Brain pericyte (primary cell): ENCODE measurements at regions not wholly inside any gene's neighbourhood (a gene's known extent, or its start where the extent isn't known, plus 50 kb on each side); places are given as distances from the start of the nearest gene placed in this dataset.

Experiments used
- DNase-seq: peaks from one replicate; pipeline ENCODE4 v3.0.0-alpha.2; 2012; ENCODE audit warnings: low read depth, low spot score

GRCh38 chr20:50341880-50342637 lies 151.4 kb downstream of the CEBPB start:
- no peak for DNase-seq

DNA sequence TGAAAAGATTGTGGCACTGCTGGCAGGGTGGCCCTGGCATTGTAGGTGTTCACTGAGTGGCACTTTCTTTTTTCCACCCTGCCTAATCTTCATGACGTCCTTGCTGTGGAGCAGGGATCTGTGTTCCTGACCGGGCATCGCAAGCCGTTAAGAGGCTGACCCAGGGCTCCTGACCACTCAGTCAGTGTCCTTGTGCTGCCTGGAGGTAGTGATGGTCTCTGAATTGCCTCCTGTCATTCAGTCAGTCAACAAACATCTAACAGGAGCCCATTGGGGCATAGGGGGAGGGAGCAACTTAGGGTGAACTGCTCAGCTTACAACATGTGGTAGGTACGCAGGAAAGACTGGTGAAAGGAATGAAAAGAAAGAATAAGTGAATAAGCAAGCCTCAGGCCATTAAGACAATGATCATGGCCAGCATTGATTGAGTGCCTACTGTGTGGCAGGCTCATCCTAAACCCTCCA lies 152.0 kb downstream of the CEBPB start:
- DNase-seq: no peak

- DNase-seq: no peak
These were observed 152.5 kb downstream of the CEBPB start for GRCh38 chr20:50343125-50343489.

- DNase-seq: no peak
These were observed 153.0 kb downstream of the CEBPB start for GRCh38 chr20:50343490-50344179.

DNA sequence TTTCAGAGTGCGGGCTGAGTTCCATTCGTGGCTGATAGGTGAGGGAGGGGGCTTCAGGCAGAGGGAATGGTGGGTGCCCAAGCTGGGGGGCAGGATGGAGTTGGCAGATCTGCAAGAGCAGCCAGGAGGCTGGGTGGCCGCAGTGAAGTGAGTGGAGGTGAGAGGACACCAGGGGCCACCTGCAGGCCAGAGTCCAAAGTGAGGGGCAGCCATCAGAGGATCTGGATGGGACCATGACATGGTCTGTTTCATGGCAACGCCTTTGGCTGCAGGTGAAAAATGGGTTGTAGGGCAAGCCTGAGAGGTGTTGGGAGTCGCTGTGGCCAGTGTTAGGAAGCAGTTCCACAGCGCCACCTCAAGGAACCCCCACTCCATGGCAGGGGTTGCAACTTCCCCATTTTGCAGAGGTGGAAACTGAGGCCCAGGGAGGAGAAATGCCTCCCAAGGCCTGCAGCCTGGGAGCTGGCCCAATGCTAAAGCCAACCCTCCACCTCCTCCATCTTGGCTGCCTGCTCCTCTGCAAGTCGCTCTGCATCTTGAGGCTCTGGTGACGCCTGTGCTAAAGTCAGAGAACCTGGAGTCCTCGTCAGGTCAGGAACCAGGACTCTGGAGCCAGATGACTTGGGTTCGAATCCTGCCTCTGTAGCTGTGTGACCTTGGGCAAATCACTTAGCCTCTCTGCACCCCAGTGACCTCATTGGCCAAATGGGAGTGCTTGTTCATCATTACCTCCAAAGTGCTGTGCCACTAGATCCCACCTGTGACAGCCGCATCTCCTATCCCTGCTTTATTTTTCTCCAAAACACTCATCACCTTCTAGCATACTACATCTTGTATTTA lies 153.8 kb downstream of the CEBPB start:
- DNase-seq: no peak

DNA sequence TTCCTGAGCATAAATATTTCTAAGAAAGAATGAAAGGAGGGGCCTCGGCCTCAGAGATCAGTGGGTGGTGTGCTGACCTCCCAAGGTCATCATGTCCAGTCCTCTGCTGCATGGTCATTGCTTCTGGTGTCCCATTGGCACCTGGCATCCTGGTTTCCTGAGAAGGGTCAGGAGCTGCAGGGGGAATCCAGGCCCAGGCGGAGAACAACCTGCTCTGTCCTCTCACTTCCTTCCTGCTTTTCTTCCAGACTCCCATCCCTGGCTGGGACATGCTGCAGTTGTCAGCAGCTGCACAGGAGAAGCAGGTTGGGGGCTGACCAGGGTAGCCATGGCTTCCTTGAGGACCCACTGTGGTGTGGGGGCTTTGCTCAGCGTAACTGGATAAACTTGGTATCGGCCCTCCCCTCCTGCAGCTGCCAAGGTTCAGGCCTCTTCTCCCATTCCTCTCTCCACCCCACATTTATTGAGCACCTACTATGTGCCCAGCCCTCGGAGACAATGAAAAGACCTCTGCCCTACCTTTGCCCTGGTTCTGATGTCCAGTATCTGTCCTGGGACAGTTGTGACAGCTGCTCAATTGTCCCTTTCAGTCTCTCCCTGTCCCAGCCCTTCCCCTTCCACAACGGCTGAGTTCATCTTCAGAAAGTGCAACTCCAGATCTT lies 155.2 kb downstream of the CEBPB start:
- DNase-seq: no peak

GRCh38 chr20:50346374-50347283 lies 156.0 kb downstream of the CEBPB start:
- peak; percentile 79 for DNase-seq

DNA sequence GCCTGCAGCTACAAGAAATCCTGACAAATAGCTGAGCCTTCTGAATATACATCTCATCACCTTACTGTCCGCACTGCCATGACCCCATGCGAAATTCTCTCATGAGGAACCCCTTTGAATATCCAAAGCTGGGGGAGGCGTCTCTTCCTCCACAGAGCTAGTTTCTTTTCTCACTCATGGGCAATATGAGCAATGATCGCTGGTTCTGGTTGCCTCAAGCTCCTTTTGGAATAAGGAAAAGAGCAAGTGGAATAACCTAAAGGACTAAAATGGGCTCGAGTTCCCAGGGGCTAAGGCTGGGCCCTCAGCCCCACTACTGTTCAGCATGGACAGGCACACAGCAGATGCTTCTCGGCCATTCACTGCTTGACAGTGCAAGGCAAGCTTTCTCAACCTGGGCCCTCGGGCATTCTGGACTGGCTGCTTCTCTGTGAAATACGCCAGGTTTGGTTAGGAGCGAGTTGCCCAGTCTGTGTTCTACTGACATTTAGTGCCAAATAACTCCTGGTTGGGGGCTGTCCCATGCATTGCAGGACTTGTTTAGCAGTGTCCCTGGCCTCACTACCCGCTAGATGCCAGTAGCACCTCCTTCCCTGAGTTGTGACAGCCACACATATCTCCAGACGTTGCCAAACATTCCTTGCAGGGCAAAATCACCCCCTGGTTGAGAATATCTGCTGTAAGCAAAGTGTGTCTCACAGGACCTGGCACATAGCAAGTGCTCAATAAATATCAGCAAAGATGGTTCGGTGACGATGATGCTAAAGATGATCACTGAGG lies 156.8 kb downstream of the CEBPB start:
- no peak for DNase-seq

DNA sequence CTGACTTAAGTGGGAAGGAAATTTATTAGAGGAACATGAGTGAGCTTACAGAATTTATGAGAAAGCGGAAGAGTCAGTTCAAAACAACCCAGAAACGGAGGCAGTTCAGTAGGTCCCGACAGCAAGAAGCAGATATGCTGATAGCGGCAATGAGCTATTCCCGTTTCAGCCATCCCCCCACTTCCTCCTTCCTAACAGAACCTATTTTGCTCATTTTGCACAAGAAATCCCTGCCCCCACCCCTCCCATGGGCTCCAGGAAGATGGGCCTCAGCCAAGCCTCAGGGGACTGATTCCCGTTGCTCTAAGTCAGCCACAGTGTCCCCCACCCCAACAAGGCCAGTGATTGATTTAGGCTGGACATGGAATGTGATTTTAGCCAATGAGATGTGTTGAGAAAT lies 157.5 kb downstream of the CEBPB start:
- DNase-seq: no peak

DNA sequence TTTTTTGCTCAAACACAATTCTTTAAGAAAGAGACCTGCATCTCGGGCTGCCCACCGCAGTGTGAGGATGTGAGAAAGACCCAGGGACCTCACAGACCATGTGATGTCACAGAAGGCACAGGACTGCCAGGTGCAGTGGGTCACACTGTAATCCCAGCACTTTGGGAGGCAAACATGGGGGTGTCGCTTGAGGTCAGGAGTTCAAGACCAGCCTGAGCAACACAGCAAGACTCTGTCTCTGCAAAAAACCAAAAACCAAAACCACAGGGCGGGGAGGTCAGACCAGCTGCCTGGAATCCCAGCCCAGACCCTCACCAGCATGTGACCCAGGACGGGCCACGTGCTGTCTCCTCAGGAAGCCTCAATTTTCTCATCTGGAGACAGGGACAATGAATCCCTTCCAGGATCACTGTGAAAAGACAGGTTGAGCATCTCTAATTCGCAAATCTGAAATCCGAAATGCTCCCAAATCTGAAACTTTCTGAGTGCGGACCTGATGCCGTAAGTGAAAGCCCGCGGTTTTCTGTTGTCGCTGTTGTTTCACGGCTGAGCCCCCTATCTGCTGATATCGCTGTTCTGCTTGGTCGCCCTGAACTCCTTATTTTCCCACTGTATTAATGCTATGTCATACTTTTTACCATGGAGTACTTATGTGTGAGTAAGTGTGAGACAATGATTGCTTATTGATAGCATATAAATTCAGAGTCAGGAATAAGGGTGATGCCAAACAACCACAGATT lies 159.5 kb upstream of the PTPN1 start:
- DNase-seq: no peak

- no peak for DNase-seq
These were observed 158.6 kb upstream of the PTPN1 start for GRCh38 chr20:50351541-50351940.

DNA sequence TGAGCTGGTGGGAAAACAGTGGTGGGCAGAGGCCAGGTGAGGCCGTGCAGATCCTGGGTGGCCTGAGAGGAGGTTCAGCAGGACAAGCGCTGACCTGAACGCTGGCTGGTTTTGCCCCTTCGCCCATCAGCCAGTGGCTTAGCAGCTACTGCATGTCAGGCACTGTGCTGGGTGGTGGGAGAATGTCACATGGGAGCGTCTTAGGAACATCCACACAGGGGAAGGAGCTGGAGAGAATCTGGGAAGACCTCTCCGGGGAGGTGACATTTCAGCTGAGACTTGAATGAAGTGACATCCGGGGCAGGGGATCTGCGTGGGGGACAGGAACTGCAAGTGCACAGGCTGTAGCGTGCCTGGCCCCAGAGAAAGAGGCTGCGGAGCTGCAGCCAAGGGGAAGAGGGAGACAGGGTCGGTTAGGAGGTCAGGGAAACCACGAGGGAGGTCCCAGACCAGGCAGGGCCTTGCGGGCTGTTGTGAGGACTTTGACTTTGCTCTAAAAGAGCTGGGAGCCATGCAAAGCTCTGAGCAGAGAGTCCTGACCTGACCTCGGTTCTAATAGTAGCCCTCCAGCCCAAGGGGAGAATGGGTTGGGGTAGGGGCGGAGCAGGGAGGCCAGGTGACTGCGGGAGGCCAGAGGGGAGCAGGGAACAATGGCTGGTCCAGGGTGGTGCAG lies 156.8 kb upstream of the PTPN1 start:
- no peak for DNase-seq

DNA sequence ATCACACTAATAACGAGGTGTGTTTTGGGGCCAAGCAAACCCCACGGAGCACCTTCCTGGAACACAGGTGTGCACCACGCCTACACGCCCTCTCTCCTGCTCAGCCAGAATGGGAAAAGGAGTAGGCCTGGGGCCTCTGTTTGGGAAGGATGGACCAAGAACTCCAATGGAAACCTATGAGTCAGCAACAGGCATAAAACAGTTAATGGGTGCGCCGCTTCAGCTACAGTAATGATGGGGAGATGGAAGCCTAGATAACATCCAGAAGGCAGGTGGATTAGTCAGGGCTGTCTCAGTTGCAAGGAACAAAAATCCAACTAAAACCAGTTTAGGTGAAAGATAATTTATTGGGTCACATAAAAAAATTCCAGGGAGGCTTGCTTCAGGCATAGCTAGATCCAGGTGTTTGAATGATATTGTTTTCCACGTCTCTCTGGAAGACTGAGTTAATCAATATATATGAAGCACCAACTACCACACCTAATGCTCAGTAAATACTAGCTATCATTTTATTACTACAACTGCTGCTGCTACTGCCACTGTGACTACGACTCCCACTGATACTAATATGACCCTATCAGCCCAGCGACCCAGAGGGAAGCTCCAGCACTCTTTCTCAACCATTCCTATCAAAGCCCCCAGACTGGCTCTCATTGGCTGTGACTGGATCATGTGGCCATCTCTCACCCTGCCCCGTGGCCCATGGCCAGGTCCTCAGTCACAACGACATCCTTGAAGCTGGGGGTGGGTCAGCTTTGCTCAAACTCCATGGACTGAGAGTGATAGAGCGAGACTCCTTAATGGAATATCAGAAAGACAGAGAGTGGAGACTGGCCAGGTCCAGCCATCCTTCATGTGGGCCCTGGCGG lies 155.2 kb upstream of the PTPN1 start:
- no peak for DNase-seq

DNA sequence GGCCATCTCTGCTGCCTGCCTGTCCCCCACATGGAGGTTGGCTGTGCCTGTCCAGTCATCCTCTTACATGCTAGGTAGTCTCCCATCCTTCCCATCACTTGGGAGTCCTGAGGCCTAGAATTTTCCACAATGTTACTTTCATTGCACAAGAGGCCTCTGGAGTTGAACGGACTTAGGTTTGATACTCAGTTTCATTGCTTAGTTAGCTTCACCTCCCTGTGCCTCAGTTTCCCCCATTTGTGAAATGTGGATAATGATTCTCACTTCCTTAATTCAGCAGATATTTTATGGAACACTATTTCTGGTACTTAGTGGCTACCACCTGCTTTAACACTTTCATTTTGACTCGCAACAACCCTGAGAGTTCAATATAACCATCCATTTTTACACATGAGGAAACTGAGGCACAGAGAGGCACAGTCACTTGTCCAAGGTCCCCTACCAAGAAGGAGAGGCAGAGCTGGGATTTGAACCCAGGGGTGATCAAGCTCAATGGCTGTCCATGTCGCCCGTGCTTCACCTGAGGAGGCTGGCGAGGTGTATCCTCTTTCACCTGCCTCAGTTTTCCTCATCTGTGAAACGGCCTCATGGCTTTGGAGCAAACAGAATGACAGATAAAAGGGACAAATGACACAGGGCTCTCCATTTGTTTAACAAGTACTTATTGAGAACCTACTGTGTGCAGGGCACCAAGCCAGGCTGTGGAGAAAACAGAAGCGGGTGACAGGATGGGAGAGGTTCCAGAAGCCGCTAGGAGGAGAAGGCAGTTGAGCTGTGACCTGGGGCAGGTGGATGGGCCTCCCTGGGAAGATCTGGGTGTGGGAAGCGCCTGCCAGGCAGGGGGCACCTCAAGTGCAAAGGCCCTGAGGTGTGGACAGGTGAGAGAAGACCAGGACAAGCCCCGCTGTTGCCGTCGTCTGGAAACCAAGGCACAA lies 154.3 kb upstream of the PTPN1 start:
- no peak for DNase-seq

- no peak for DNase-seq
These were observed 153.7 kb upstream of the PTPN1 start for GRCh38 chr20:50356525-50356885.

GRCh38 chr20:50356962-50357782 lies 153.0 kb upstream of the PTPN1 start:
- no peak for DNase-seq
